Osteoblast (primary cell): ENCODE measurements at regions not wholly inside any gene's neighbourhood (a gene's known extent, or its start where the extent isn't known, plus 50 kb on each side); places are given as distances from the start of the nearest gene placed in this dataset.
A peak's percentile ranks its signal among the peaks of the same experiment; 100 is the strongest.

Experiments
- DNase-seq: peaks from one replicate; pipeline ENCODE4 v3.0.0; 2011; ENCODE audit warnings: low spot score, mixed read lengths; ENCODE audit not compliant: insufficient read length; ENCODE audit errors: missing footprints
- H2AFZ ChIP-seq: 2 replicates; pipeline ENCODE4 v1.6.0; 2011; ENCODE audit warnings: mild to moderate bottlenecking, low read length
- H3K27ac ChIP-seq: 2 replicates; pipeline ENCODE4 v1.5.1; 2011; ENCODE audit warnings: mild to moderate bottlenecking, low read depth, low read length, moderate library complexity
- H3K27me3 ChIP-seq: 2 replicates; pipeline ENCODE4 v1.6.0; 2012; ENCODE audit warnings: mild to moderate bottlenecking, control low read depth, inconsistent platforms, low read length, moderate library complexity; ENCODE audit not compliant: insufficient read depth
- H3K36me3 ChIP-seq: 2 replicates; pipeline ENCODE4 v1.5.1; 2011; ENCODE audit warnings: mild to moderate bottlenecking, low read length, control low read depth, moderate library complexity; ENCODE audit not compliant: insufficient read depth
- H3K4me1 ChIP-seq: 2 replicates; pipeline ENCODE4 v1.5.1; 2011; ENCODE audit warnings: mild to moderate bottlenecking, low read length, control low read depth, moderate library complexity; ENCODE audit not compliant: insufficient read depth
- H3K4me2 ChIP-seq: 2 replicates; pipeline ENCODE4 v1.6.0; 2011; ENCODE audit warnings: mild to moderate bottlenecking, low read length; ENCODE audit not compliant: insufficient read depth
- H3K4me3 ChIP-seq: fragments of 200-600 bp; sonication (generic); 3 replicates; pipeline ENCODE4 v1.5.1; 2012; ENCODE audit warnings: mild to moderate bottlenecking, low read length, inconsistent platforms; ENCODE audit not compliant: insufficient read depth
- H3K79me2 ChIP-seq: 2 replicates; pipeline ENCODE4 v1.6.0; 2012; ENCODE audit warnings: mild to moderate bottlenecking, low read length, control low read depth, inconsistent platforms; ENCODE audit not compliant: insufficient read depth
- H3K9me3 ChIP-seq: 2 replicates; pipeline ENCODE4 v1.5.1; 2011; ENCODE audit warnings: low read depth, low read length, control low read depth
- H4K20me1 ChIP-seq: 2 replicates; pipeline ENCODE4 v1.6.0; 2012; ENCODE audit warnings: mild to moderate bottlenecking, low read length, control low read depth; ENCODE audit not compliant: insufficient read depth
- CTCF ChIP-seq: IDR thresholded peaks from 2 replicates; pipeline ENCODE4 v1.5.1; 2011; ENCODE audit warnings: mild to moderate bottlenecking, low read depth, low read length, moderate library complexity; ENCODE audit errors: extremely low read depth

GRCh38 chr17:79174905-79175856 is 100.6 kb downstream of the ENGASE start:
- no peaks in the 10 kb centered on the region for H3K79me2 ChIP-seq
- H3K27me3 ChIP-seq: peaks cover 10% of the 10 kb centered on the region
- H3K4me2 ChIP-seq: no peak overlapping the region
- H2AFZ ChIP-seq: no peak overlapping the region
- H4K20me1 ChIP-seq: no peaks in the 10 kb centered on the region
- no peak for TF ChIP-seq CTCF
- H3K4me3 ChIP-seq: no peak overlapping the region
- no peaks in the 10 kb centered on the region for H3K4me1 ChIP-seq
- H3K27ac ChIP-seq: no peak overlapping the region
- no peaks in the 10 kb centered on the region for H3K36me3 ChIP-seq
- DNase-seq: peak; percentile 96
- no peaks in the 10 kb centered on the region for H3K9me3 ChIP-seq

GRCh38 chr17:79174193-79174765 is 99.7 kb downstream of the ENGASE start:
- no peak for DNase-seq
- Histone ChIP-seq H4K20me1 (no peaks in the 10 kb centered on the region), H3K27ac (no peak overlapping the region), H3K27me3 (peaks cover 8% of the 10 kb centered on the region), H3K79me2 (no peaks in the 10 kb centered on the region), H3K36me3 (no peaks in the 10 kb centered on the region), H3K4me1 (no peaks in the 10 kb centered on the region), H3K4me3 (no peak overlapping the region), H3K4me2 (no peak overlapping the region), H2AFZ (no peak overlapping the region), H3K9me3 (no peaks in the 10 kb centered on the region)
- TF ChIP-seq CTCF: no peak

GRCh38 chr17:79171188-79171587 is 96.6 kb downstream of the ENGASE start:
- Histone ChIP-seq H3K27ac (no peak overlapping the region), H3K27me3 (peaks cover 5% of the 10 kb centered on the region), H3K79me2 (no peaks in the 10 kb centered on the region), H4K20me1 (no peaks in the 10 kb centered on the region), H3K9me3 (no peaks in the 10 kb centered on the region), H2AFZ (no peak overlapping the region), H3K36me3 (no peaks in the 10 kb centered on the region), H3K4me3 (no peak overlapping the region), H3K4me2 (no peak overlapping the region), H3K4me1 (no peaks in the 10 kb centered on the region)
- DNase-seq: no peak
- TF ChIP-seq CTCF: no peak

- no peaks in the 10 kb centered on the region for H3K4me1 ChIP-seq
- DNase-seq: no peak
- H3K36me3 ChIP-seq: no peaks in the 10 kb centered on the region
- no peak overlapping the region for H3K27ac ChIP-seq
- no peak for TF ChIP-seq CTCF
- H3K79me2 ChIP-seq: no peaks in the 10 kb centered on the region
- H3K27me3 ChIP-seq: peaks cover 5% of the 10 kb centered on the region
- no peaks in the 10 kb centered on the region for H4K20me1 ChIP-seq
- H2AFZ ChIP-seq: no peak overlapping the region
- no peak overlapping the region for H3K4me2 ChIP-seq
- no peaks in the 10 kb centered on the region for H3K9me3 ChIP-seq
- H3K4me3 ChIP-seq: no peak overlapping the region
Observed at GRCh38 chr17:79169861-79170260, 95.2 kb downstream of the ENGASE start.
